ENCODE measurements at regions not wholly inside any gene's neighbourhood (a gene's known extent, or its start where the extent isn't known, plus 50 kb on each side); places are given as distances from the start of the nearest gene placed in this dataset.
"Not testable (repeated sequence)": the region's sequence is repeated elsewhere in the genome, so short reads cannot be mapped to it uniquely, and the experiment has no call there.

DNA sequence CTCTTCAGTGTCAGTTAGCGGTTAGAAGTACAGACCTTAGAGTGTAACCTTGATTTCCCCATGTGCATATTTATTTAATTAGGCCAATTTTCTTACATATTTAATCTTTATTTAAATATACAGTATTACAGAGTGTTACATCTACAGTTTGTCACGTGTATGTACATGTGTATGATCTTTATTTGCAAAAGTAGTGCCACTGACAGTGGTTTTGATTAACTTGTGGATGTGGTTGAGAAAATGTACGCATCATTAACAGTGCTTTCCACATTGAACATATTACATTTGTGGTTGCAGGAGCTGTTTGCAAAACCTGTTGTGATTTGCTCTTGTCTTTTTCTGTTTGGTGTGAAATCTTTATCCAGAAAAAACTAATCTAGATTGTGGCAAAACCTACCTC, 535.5 kb downstream of the FLRT2 start:
- no peaks in the 10 kb centered on the region for H3K36me3 ChIP-seq (ENCODE audit: control insufficient read depth in 4 of 4, insufficient read depth in 3 of 4, low read depth in 1 of 4, low read length in 3 of 4)
- DNase-seq (ENCODE audit: low spot score): no peak
- no peaks in the 10 kb centered on the region for H3K9me3 ChIP-seq (ENCODE audit: control insufficient read depth in 4 of 4, low read length in 3 of 4)
- H3K27me3 ChIP-seq (ENCODE audit: control insufficient read depth in 4 of 4, insufficient read depth in 4 of 4, low read length in 3 of 4): no peaks in the 10 kb centered on the region
- H3K4me1 ChIP-seq (ENCODE audit: control insufficient read depth in 4 of 4, insufficient read depth in 4 of 4, low read length in 3 of 4): no peaks in the 10 kb centered on the region
- H3K27ac ChIP-seq (ENCODE audit: low read depth in 1 of 2, low read length in 2 of 2): no peak overlapping the region
- no peak overlapping the region for H3K4me3 ChIP-seq (ENCODE audit: low read depth in 1 of 3, low read length in 3 of 3)
- WGBS: 71% methylated on average over 3 of the region's 3 CpGs
- TF ChIP-seq RXRA (IDR thresholded peaks at IDR 0.05) (no peak), GABPA (IDR thresholded peaks at IDR 0.05 in 1 of 2, conservative IDR thresholded peaks at IDR 0.05 in 1 of 2) (no peak), ZBTB33 (IDR thresholded peaks at IDR 0.05) (no peak), EGR1 (IDR thresholded peaks at IDR 0.05; ENCODE audit: low read depth in 2 of 2) (no peak), RAD21 (IDR thresholded peaks at IDR 0.05) (no peak), ATF3 (IDR thresholded peaks at IDR 0.05) (no peak), HNF4A (conservative IDR thresholded peaks at IDR 0.05) (no peak), MAX (IDR thresholded peaks at IDR 0.05) (no peak), SP1 (IDR thresholded peaks at IDR 0.05) (no peak), JUND (IDR thresholded peaks at IDR 0.05) (no peak), REST (IDR thresholded peaks at IDR 0.05) (no peak), TAF1 (conservative IDR thresholded peaks at IDR 0.05) (no peak), YY1 (IDR thresholded peaks at IDR 0.05) (no peak), HNF4G (IDR thresholded peaks at IDR 0.05) (no peak), NR2F2 (IDR thresholded peaks at IDR 0.05) (no peak)
- TF ChIP-seq, protein P1, sequence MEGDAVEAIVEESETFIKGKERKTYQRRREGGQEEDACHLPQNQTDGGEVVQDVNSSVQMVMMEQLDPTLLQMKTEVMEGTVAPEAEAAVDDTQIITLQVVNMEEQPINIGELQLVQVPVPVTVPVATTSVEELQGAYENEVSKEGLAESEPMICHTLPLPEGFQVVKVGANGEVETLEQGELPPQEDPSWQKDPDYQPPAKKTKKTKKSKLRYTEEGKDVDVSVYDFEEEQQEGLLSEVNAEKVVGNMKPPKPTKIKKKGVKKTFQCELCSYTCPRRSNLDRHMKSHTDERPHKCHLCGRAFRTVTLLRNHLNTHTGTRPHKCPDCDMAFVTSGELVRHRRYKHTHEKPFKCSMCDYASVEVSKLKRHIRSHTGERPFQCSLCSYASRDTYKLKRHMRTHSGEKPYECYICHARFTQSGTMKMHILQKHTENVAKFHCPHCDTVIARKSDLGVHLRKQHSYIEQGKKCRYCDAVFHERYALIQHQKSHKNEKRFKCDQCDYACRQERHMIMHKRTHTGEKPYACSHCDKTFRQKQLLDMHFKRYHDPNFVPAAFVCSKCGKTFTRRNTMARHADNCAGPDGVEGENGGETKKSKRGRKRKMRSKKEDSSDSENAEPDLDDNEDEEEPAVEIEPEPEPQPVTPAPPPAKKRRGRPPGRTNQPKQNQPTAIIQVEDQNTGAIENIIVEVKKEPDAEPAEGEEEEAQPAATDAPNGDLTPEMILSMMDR (IDR thresholded peaks at IDR 0.05; ENCODE audit: low read depth, low read length, missing input control): no peak
- H3K9ac ChIP-seq (ENCODE audit: low read depth in 1 of 2, low read length in 2 of 2): no peak overlapping the region

DNA sequence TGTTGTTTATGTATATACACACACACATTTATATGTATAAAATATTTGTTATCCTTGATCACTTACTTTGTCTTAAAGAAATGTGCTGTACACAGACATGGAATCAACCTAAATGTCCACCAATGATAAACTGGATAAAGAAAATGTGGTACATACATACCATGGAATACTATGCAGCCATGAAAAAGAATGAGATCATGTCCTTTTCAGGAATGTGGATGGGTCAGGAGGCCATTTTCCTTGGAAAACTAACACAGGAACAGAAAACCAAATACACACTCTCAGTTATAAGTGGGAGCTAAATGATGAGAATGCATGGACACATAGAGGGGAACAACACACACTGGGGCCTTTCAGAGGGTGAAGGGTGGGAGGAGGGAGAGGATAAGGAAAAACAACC, 534.7 kb downstream of the FLRT2 start:
- H3K4me3 ChIP-seq (ENCODE audit: low read depth in 1 of 3, low read length in 3 of 3); H3K9me3 ChIP-seq (ENCODE audit: control insufficient read depth in 4 of 4, low read length in 3 of 4); H3K36me3 ChIP-seq (ENCODE audit: control insufficient read depth in 4 of 4, insufficient read depth in 3 of 4, low read depth in 1 of 4, low read length in 3 of 4); H3K27me3 ChIP-seq (ENCODE audit: control insufficient read depth in 4 of 4, insufficient read depth in 4 of 4, low read length in 3 of 4); H3K27ac ChIP-seq (ENCODE audit: low read depth in 1 of 2, low read length in 2 of 2); DNase-seq (ENCODE audit: low spot score); H3K9ac ChIP-seq (ENCODE audit: low read depth in 1 of 2, low read length in 2 of 2); H3K4me1 ChIP-seq (ENCODE audit: control insufficient read depth in 4 of 4, insufficient read depth in 4 of 4, low read length in 3 of 4): not testable (repeated sequence)
